ENCODE measurements at regions not wholly inside any gene's neighbourhood (a gene's known extent, or its start where the extent isn't known, plus 50 kb on each side); places are given as distances from the start of the nearest gene placed in this dataset.

- H3K4me2 ChIP-seq (ENCODE audit: low read length) = no peak overlapping the region
- H3K4me1 ChIP-seq (ENCODE audit: control insufficient read depth, low read length) = no peaks in the 10 kb centered on the region
- H3K27me3 ChIP-seq (ENCODE audit: control insufficient read depth, low read length) = no peaks in the 10 kb centered on the region
- no peak for TF ChIP-seq CTCF (IDR thresholded peaks at IDR 0.05; ENCODE audit: low read depth, low read length, poor library complexity, severe bottlenecking)
- no peak for TF ChIP-seq EZH2phosphoT487 (IDR thresholded peaks at IDR 0.05; ENCODE audit: borderline replicate concordance, low read length)
- no peaks in the 10 kb centered on the region; the same call in 1 of the 2 replicates for H3K9me2 ChIP-seq (replicated peaks; ENCODE audit: control insufficient read depth, low read length)
- no peaks in the 10 kb centered on the region for H3K79me2 ChIP-seq (ENCODE audit: control insufficient read depth, low read length)
- H4K20me1 ChIP-seq (ENCODE audit: control insufficient read depth, insufficient read depth, low read depth, low read length) = no peaks in the 10 kb centered on the region
- no peak overlapping the region for H3K27ac ChIP-seq (ENCODE audit: low read depth, low read length)
- no peak overlapping the region for H3K4me3 ChIP-seq (ENCODE audit: low read length)
- no peaks in the 10 kb centered on the region for H3K9me3 ChIP-seq (ENCODE audit: control insufficient read depth, insufficient read depth, low read length)
- H3F3A ChIP-seq (ENCODE audit: control insufficient read depth, insufficient read depth) = no peaks in the 10 kb centered on the region
- no peaks in the 10 kb centered on the region for H3K36me3 ChIP-seq (ENCODE audit: control insufficient read depth, low read length)
Measured at GRCh38 chr11:91115116-91115515, 892.3 kb upstream of the CHORDC1 start.

- Histone ChIP-seq H3K4me2 (ENCODE audit: low read length) (no peak overlapping the region), H3K27me3 (ENCODE audit: control insufficient read depth, low read length) (no peaks in the 10 kb centered on the region), H3K27ac (ENCODE audit: low read depth, low read length) (no peak overlapping the region), H3K36me3 (ENCODE audit: control insufficient read depth, low read length) (no peaks in the 10 kb centered on the region), H3K4me3 (ENCODE audit: low read length) (no peak overlapping the region), H4K20me1 (ENCODE audit: control insufficient read depth, insufficient read depth, low read depth, low read length) (no peaks in the 10 kb centered on the region), H3K9me3 (ENCODE audit: control insufficient read depth, insufficient read depth, low read length) (no peaks in the 10 kb centered on the region), H3K79me2 (ENCODE audit: control insufficient read depth, low read length) (no peaks in the 10 kb centered on the region), H3F3A (ENCODE audit: control insufficient read depth, insufficient read depth) (no peaks in the 10 kb centered on the region), H3K4me1 (ENCODE audit: control insufficient read depth, low read length) (no peaks in the 10 kb centered on the region), H3K9me2 (replicated peaks; ENCODE audit: control insufficient read depth, low read length) (no peaks in the 10 kb centered on the region)
- no peak for TF ChIP-seq EZH2phosphoT487 (IDR thresholded peaks at IDR 0.05; ENCODE audit: borderline replicate concordance, low read length)
- no peak for TF ChIP-seq CTCF (IDR thresholded peaks at IDR 0.05; ENCODE audit: low read depth, low read length, poor library complexity, severe bottlenecking)
Measured at GRCh38 chr11:91104237-91104636, 881.4 kb upstream of the CHORDC1 start.

- TF ChIP-seq CTCF (IDR thresholded peaks at IDR 0.05; ENCODE audit: low read depth, low read length, poor library complexity, severe bottlenecking) (no peak), EZH2phosphoT487 (IDR thresholded peaks at IDR 0.05; ENCODE audit: borderline replicate concordance, low read length) (no peak)
- H3K27ac ChIP-seq (ENCODE audit: low read depth, low read length) = no peak overlapping the region
- H4K20me1 ChIP-seq (ENCODE audit: control insufficient read depth, insufficient read depth, low read depth, low read length) = no peaks in the 10 kb centered on the region
- H3K4me2 ChIP-seq (ENCODE audit: low read length) = no peak overlapping the region
- no peaks in the 10 kb centered on the region for H3K9me2 ChIP-seq (replicated peaks; ENCODE audit: control insufficient read depth, low read length)
- H3F3A ChIP-seq (ENCODE audit: control insufficient read depth, insufficient read depth) = no peaks in the 10 kb centered on the region
- H3K27me3 ChIP-seq (ENCODE audit: control insufficient read depth, low read length) = no peaks in the 10 kb centered on the region
- no peaks in the 10 kb centered on the region for H3K36me3 ChIP-seq (ENCODE audit: control insufficient read depth, low read length)
- H3K9me3 ChIP-seq (ENCODE audit: control insufficient read depth, insufficient read depth, low read length) = no peaks in the 10 kb centered on the region
- no peaks in the 10 kb centered on the region for H3K79me2 ChIP-seq (ENCODE audit: control insufficient read depth, low read length)
- no peak overlapping the region for H3K4me3 ChIP-seq (ENCODE audit: low read length)
- no peaks in the 10 kb centered on the region for H3K4me1 ChIP-seq (ENCODE audit: control insufficient read depth, low read length)
Measured at GRCh38 chr11:91100427-91100826, 877.6 kb upstream of the CHORDC1 start.

GRCh38 chr11:91097083-91097482 lies 874.2 kb upstream of the CHORDC1 start:
- no peak overlapping the region for H3K4me2 ChIP-seq (ENCODE audit: low read length)
- no peaks in the 10 kb centered on the region for H4K20me1 ChIP-seq (ENCODE audit: control insufficient read depth, insufficient read depth, low read depth, low read length)
- no peaks in the 10 kb centered on the region for H3F3A ChIP-seq (ENCODE audit: control insufficient read depth, insufficient read depth)
- H3K27ac ChIP-seq (ENCODE audit: low read depth, low read length) = no peak overlapping the region
- no peaks in the 10 kb centered on the region for H3K79me2 ChIP-seq (ENCODE audit: control insufficient read depth, low read length)
- no peaks in the 10 kb centered on the region for H3K36me3 ChIP-seq (ENCODE audit: control insufficient read depth, low read length)
- H3K9me2 ChIP-seq (replicated peaks; ENCODE audit: control insufficient read depth, low read length) = no peaks in the 10 kb centered on the region
- no peaks in the 10 kb centered on the region for H3K4me1 ChIP-seq (ENCODE audit: control insufficient read depth, low read length)
- H3K27me3 ChIP-seq (ENCODE audit: control insufficient read depth, low read length) = no peaks in the 10 kb centered on the region
- H3K9me3 ChIP-seq (ENCODE audit: control insufficient read depth, insufficient read depth, low read length) = no peaks in the 10 kb centered on the region
- no peak for TF ChIP-seq CTCF (IDR thresholded peaks at IDR 0.05; ENCODE audit: low read depth, low read length, poor library complexity, severe bottlenecking)
- TF ChIP-seq EZH2phosphoT487 (IDR thresholded peaks at IDR 0.05; ENCODE audit: borderline replicate concordance, low read length) = no peak
- H3K4me3 ChIP-seq (ENCODE audit: low read length) = no peak overlapping the region

Measured in DOHH2 (cell line).